ENCODE measurements at regions not wholly inside any gene's neighbourhood (a gene's known extent, or its start where the extent isn't known, plus 50 kb on each side); places are given as distances from the start of the nearest gene placed in this dataset.

DNA sequence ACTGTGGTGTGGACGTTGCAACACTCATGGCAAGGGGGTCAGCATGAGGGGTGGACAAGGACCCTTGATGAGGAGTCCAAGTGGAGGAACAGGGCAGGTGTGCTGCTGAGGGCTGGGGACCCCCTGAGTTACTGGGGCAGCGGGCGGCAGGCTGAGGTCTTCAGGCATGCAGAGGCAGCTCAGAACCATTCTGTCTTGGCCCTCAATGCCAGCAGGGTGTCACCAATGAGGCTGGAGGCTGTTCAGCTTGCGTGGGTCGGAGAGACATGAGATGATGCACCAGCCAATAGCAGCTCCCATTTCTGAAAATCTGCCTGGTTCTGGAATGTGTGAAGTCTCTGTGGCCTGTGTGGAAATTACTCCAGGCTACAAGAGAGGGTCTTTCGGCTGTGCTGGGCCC, 105.4 kb downstream of the INHBB start:
- no peak overlapping the region for H2AFZ ChIP-seq
- no peaks in the 10 kb centered on the region for H3K79me2 ChIP-seq (replicated peaks; ENCODE audit: insufficient read depth)
- no peak overlapping the region for H3K4me2 ChIP-seq
- peaks cover 23% of the 10 kb centered on the region for H3K27me3 Mint-ChIP-seq (ENCODE audit: insufficient read depth, low read depth, poor library complexity)
- H3F3A ChIP-seq (replicated peaks; ENCODE audit: low read depth), result no peaks in the 10 kb centered on the region
- 0 out of 3 replicates have a peak, but pooled peaks cover 2% of the 10 kb centered on the region for H3K4me1 Mint-ChIP-seq
- H3K36me3 ChIP-seq (ENCODE audit: insufficient read depth), result no peaks in the 10 kb centered on the region
- H4K20me1 ChIP-seq (replicated peaks; ENCODE audit: insufficient read depth), result no peaks in the 10 kb centered on the region
- H3K27me3 ChIP-seq (ENCODE audit: insufficient read depth), result no peaks in the 10 kb centered on the region
- TF ChIP-seq, protein P1, sequence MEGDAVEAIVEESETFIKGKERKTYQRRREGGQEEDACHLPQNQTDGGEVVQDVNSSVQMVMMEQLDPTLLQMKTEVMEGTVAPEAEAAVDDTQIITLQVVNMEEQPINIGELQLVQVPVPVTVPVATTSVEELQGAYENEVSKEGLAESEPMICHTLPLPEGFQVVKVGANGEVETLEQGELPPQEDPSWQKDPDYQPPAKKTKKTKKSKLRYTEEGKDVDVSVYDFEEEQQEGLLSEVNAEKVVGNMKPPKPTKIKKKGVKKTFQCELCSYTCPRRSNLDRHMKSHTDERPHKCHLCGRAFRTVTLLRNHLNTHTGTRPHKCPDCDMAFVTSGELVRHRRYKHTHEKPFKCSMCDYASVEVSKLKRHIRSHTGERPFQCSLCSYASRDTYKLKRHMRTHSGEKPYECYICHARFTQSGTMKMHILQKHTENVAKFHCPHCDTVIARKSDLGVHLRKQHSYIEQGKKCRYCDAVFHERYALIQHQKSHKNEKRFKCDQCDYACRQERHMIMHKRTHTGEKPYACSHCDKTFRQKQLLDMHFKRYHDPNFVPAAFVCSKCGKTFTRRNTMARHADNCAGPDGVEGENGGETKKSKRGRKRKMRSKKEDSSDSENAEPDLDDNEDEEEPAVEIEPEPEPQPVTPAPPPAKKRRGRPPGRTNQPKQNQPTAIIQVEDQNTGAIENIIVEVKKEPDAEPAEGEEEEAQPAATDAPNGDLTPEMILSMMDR (conservative IDR thresholded peaks at IDR 0.05; ENCODE audit: low read depth in 2 of 2), result no peak
- TF ChIP-seq JUNB (IDR thresholded peaks at IDR 0.05; ENCODE audit: unreplicated experiment) (no peak), EZH2phosphoT487 (IDR thresholded peaks at IDR 0.05; ENCODE audit: unreplicated experiment) (no peak), ZNF114 (CRISPR knock-in tag; IDR thresholded peaks at IDR 0.05) (no peak), CREB1 (CRISPR knock-in tag; IDR thresholded peaks at IDR 0.05; ENCODE audit: low read depth) (no peak), NANOG (IDR thresholded peaks at IDR 0.05; ENCODE audit: borderline replicate concordance) (no peak), STAT1 (IDR thresholded peaks at IDR 0.05; ENCODE audit: unreplicated experiment) (no peak)
- TF ChIP-seq, protein P2, sequence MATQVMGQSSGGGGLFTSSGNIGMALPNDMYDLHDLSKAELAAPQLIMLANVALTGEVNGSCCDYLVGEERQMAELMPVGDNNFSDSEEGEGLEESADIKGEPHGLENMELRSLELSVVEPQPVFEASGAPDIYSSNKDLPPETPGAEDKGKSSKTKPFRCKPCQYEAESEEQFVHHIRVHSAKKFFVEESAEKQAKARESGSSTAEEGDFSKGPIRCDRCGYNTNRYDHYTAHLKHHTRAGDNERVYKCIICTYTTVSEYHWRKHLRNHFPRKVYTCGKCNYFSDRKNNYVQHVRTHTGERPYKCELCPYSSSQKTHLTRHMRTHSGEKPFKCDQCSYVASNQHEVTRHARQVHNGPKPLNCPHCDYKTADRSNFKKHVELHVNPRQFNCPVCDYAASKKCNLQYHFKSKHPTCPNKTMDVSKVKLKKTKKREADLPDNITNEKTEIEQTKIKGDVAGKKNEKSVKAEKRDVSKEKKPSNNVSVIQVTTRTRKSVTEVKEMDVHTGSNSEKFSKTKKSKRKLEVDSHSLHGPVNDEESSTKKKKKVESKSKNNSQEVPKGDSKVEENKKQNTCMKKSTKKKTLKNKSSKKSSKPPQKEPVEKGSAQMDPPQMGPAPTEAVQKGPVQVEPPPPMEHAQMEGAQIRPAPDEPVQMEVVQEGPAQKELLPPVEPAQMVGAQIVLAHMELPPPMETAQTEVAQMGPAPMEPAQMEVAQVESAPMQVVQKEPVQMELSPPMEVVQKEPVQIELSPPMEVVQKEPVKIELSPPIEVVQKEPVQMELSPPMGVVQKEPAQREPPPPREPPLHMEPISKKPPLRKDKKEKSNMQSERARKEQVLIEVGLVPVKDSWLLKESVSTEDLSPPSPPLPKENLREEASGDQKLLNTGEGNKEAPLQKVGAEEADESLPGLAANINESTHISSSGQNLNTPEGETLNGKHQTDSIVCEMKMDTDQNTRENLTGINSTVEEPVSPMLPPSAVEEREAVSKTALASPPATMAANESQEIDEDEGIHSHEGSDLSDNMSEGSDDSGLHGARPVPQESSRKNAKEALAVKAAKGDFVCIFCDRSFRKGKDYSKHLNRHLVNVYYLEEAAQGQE (IDR thresholded peaks at IDR 0.05; ENCODE audit: unreplicated experiment), result no peak
- TF ChIP-seq, protein P3, sequence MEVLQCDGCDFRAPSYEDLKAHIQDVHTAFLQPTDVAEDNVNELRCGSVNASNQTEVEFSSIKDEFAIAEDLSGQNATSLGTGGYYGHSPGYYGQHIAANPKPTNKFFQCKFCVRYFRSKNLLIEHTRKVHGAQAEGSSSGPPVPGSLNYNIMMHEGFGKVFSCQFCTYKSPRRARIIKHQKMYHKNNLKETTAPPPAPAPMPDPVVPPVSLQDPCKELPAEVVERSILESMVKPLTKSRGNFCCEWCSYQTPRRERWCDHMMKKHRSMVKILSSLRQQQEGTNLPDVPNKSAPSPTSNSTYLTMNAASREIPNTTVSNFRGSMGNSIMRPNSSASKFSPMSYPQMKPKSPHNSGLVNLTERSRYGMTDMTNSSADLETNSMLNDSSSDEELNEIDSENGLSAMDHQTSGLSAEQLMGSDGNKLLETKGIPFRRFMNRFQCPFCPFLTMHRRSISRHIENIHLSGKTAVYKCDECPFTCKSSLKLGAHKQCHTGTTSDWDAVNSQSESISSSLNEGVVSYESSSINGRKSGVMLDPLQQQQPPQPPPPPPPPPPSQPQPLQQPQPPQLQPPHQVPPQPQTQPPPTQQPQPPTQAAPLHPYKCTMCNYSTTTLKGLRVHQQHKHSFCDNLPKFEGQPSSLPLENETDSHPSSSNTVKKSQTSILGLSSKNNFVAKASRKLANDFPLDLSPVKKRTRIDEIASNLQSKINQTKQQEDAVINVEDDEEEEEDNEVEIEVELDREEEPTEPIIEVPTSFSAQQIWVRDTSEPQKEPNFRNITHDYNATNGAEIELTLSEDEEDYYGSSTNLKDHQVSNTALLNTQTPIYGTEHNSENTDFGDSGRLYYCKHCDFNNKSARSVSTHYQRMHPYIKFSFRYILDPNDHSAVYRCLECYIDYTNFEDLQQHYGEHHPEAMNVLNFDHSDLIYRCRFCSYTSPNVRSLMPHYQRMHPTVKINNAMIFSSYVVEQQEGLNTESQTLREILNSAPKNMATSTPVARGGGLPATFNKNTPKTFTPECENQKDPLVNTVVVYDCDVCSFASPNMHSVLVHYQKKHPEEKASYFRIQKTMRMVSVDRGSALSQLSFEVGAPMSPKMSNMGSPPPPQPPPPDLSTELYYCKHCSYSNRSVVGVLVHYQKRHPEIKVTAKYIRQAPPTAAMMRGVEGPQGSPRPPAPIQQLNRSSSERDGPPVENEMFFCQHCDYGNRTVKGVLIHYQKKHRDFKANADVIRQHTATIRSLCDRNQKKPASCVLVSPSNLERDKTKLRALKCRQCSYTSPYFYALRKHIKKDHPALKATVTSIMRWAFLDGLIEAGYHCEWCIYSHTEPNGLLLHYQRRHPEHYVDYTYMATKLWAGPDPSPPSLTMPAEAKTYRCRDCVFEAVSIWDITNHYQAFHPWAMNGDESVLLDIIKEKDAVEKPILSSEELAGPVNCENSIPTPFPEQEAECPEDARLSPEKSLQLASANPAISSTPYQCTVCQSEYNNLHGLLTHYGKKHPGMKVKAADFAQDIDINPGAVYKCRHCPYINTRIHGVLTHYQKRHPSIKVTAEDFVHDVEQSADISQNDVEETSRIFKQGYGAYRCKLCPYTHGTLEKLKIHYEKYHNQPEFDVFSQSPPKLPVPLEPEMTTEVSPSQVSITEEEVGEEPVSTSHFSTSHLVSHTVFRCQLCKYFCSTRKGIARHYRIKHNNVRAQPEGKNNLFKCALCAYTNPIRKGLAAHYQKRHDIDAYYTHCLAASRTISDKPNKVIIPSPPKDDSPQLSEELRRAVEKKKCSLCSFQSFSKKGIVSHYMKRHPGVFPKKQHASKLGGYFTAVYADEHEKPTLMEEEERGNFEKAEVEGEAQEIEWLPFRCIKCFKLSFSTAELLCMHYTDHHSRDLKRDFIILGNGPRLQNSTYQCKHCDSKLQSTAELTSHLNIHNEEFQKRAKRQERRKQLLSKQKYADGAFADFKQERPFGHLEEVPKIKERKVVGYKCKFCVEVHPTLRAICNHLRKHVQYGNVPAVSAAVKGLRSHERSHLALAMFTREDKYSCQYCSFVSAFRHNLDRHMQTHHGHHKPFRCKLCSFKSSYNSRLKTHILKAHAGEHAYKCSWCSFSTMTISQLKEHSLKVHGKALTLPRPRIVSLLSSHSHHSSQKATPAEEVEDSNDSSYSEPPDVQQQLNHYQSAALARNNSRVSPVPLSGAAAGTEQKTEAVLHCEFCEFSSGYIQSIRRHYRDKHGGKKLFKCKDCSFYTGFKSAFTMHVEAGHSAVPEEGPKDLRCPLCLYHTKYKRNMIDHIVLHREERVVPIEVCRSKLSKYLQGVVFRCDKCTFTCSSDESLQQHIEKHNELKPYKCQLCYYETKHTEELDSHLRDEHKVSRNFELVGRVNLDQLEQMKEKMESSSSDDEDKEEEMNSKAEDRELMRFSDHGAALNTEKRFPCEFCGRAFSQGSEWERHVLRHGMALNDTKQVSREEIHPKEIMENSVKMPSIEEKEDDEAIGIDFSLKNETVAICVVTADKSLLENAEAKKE (CRISPR knock-in tag; IDR thresholded peaks at IDR 0.05), result no peak
- no peak overlapping the region for H3K4me3 Mint-ChIP-seq
- H3K4me1 ChIP-seq (ENCODE audit: insufficient read depth), result no peaks in the 10 kb centered on the region
- ATAC-seq, result no peak
- DNase-seq (ENCODE audit: low spot score), result no peak
- no peak overlapping the region for H3K4me3 ChIP-seq
- H3K9me2 ChIP-seq (ENCODE audit: insufficient read depth), result no peaks in the 10 kb centered on the region
- H3K27ac Mint-ChIP-seq, result no peak overlapping the region
- H3K9me3 Mint-ChIP-seq, result no peaks in the 10 kb centered on the region
- H3K36me3 Mint-ChIP-seq (ENCODE audit: low read depth), result no peaks in the 10 kb centered on the region
- H3K27ac ChIP-seq (ENCODE audit: low read depth), result no peak overlapping the region
